Mucosa of descending colon (tissue), 3 donors: ENCODE measurements at regions not wholly inside any gene's neighbourhood (a gene's known extent, or its start where the extent isn't known, plus 50 kb on each side); places are given as distances from the start of the nearest gene placed in this dataset.

ENCODE experiments used
- ATAC-seq: fragments of 200-7000 bp; cut with Tn5 transposase; one replicate; pipeline ENCODE4 v1.9.1; 2020; ENCODE audit warnings: mild to moderate bottlenecking, moderate library complexity
- DNase-seq, 3 donors: peaks; one replicate each; pipeline ENCODE4 v3.0.0-alpha.2; 2020
- H3K36me3 ChIP-seq: fragments of 200-600 bp; one replicate; pipeline ENCODE4 v1.8.0; 2021; ENCODE audit warnings: low read depth, mild to moderate bottlenecking
- H3K4me1 ChIP-seq: fragments of 200-600 bp; one replicate; pipeline ENCODE4 v1.8.0; 2021; ENCODE audit warnings: low read depth, mild to moderate bottlenecking
- H3K4me3 ChIP-seq: fragments of 200-600 bp; one replicate; pipeline ENCODE4 v1.8.0; 2021; ENCODE audit warnings: mild to moderate bottlenecking
- H3K9me3 ChIP-seq: fragments of 200-600 bp; one replicate; pipeline ENCODE4 v1.8.0; 2021; ENCODE audit warnings: mild to moderate bottlenecking
- intact Hi-C, 2 donors: fragments of 100-400 bp; cut with DNase I in 1 of 2; cut with micrococcal nuclease in 1 of 2; formaldehyde crosslinking; loops; one replicate each; pipeline versions ENCODE4 v1.11.0 to v1.11.1; 2022; cut with DNase I, micrococcal nuclease
- TF ChIP-seq, protein P1 (sequence below): fragments of 200-600 bp; IDR thresholded peaks from one replicate; pipeline ENCODE4 v1.8.0; 2022; ENCODE audit warnings: antibody characterized with exemption, mild to moderate bottlenecking
- donor health status: DM: no; HTN: no; CAD: no; lungs with moderate emphysema.
- donor health status: DM: no; HTN: no; CAD: no.
- donor health status: DM: no; HTN: yes; CAD: no.

DNA sequence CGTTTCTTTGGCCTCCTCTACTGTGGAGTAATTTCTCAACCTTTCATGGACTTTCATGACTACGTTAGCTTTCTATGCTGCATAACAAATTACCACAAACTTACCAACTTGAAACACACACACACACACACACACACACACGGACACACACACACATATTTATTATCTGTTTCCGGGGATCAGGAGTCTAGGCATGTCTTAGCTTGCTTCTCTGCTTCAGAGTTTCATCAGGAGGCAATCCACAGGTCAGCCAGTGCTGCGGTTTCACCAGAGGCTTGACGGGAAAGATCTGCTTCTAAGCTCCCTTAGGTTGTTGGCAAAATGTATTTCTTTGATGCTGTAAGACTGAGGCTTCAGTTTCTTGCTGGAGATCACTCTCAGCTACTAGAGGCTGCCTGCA is 59.0 kb upstream of the C9orf72 start:
- Histone ChIP-seq H3K4me1 (no peaks in the 10 kb centered on the region), H3K9me3 (no peaks in the 10 kb centered on the region), H3K36me3 (no peaks in the 10 kb centered on the region), H3K4me3 (no peak overlapping the region)
- intact Hi-C loops = no loop called here
- no peak for DNase-seq
- TF ChIP-seq, protein P1, sequence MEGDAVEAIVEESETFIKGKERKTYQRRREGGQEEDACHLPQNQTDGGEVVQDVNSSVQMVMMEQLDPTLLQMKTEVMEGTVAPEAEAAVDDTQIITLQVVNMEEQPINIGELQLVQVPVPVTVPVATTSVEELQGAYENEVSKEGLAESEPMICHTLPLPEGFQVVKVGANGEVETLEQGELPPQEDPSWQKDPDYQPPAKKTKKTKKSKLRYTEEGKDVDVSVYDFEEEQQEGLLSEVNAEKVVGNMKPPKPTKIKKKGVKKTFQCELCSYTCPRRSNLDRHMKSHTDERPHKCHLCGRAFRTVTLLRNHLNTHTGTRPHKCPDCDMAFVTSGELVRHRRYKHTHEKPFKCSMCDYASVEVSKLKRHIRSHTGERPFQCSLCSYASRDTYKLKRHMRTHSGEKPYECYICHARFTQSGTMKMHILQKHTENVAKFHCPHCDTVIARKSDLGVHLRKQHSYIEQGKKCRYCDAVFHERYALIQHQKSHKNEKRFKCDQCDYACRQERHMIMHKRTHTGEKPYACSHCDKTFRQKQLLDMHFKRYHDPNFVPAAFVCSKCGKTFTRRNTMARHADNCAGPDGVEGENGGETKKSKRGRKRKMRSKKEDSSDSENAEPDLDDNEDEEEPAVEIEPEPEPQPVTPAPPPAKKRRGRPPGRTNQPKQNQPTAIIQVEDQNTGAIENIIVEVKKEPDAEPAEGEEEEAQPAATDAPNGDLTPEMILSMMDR = no peak
- ATAC-seq = no peak

DNA sequence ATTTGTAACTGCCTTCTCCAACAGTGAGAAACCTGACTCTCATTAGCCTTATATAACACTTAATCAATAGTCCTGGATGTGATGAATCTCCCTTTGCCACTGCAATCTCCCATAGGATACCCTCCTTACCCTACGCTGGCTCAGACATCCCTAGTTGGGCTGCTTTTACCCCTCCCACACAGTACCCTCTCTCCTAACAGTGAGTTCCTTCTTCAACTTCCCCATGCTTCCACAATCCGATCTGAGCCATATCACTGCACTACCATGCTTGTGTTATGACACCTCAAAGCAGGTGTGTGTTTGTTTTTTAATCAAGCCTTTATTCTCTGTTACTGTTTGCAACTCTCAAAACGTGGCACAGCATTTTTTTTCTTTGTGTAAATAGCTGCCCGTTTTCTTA is 60.5 kb upstream of the C9orf72 start:
- intact Hi-C loops = no loop called here
- no peak overlapping the region for H3K4me3 ChIP-seq
- H3K4me1 ChIP-seq = no peaks in the 10 kb centered on the region
- ATAC-seq (no peak), DNase-seq (no peak)
- TF ChIP-seq, protein P1 = no peak
- no peaks in the 10 kb centered on the region for H3K36me3 ChIP-seq
- no peaks in the 10 kb centered on the region for H3K9me3 ChIP-seq

DNA sequence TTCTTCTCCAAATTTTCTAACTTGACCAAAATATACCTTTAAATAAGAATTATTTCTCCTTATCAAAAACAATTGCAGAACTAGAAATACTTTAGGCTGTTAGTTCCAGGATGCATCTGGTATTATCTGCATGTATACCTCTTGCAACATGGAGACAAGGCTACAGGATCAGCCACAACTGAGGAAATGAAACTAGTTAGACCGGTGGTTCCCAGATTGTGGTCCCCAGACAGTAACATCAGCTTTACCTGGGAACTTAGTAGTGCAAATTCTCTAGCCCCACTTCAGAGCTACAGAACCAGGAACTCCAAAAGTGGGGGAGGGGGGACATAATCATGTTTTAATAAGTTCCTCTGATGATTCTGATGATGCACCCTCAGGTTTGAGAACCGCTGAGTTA is 61.6 kb upstream of the C9orf72 start:
- Histone ChIP-seq H3K36me3 (no peaks in the 10 kb centered on the region), H3K4me1 (no peaks in the 10 kb centered on the region), H3K4me3 (no peak overlapping the region), H3K9me3 (no peaks in the 10 kb centered on the region)
- DNase-seq (peak in 1 of 3 donors; percentile 7), ATAC-seq (no peak)
- TF ChIP-seq, protein P1 = no peak
- intact Hi-C loops = no loop called here

GRCh38 chr9:27638716-27639115 is 65.4 kb upstream of the C9orf72 start:
- H3K4me1 ChIP-seq = no peaks in the 10 kb centered on the region
- TF ChIP-seq, protein P1 = no peak
- H3K4me3 ChIP-seq = no peak overlapping the region
- ATAC-seq (no peak), DNase-seq (no peak)
- H3K36me3 ChIP-seq = no peaks in the 10 kb centered on the region
- intact Hi-C loops = no loop called here
- no peaks in the 10 kb centered on the region for H3K9me3 ChIP-seq

DNA sequence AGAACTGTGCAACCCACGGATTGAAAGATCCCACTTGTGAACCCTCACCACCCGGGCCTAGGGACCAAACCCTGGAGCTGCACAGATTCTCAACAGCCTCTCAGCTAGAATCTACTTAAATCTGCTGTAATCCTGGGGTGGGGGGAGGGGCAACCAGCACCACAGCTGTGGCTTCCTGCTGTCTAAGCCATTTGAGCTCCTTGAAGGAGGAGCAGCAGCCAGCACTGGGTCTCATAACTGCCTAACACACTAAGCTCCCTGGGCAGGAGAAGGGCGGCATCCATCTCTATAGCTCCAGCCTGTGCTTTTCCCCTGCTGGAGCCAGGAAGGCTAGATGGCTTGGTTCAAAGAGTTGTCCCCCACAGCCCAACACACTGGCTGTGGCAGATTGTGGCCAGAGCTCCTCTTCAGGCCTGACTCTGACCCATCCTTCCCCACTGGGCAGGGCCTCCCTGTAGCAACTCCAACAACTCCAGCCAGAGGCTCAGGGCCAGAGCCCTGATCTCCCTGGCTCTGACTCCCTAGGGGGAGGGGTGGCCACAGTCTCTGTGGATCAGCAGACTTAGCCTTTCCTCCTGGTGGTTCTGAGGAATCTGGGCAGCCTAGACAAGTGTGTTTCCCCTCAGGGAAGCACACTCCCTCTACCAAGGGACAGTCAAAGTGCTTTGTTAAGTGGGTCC is 72.0 kb upstream of the C9orf72 start:
- Histone ChIP-seq H3K4me1 (peaks cover 2% of the 10 kb centered on the region), H3K36me3 (no peaks in the 10 kb centered on the region), H3K4me3 (no peak overlapping the region), H3K9me3 (no peaks in the 10 kb centered on the region)
- DNase-seq (peak in 2 of 3 donors; percentile 22 to 35), ATAC-seq (peak; percentile 29)
- TF ChIP-seq, protein P1 = no peak
- intact Hi-C loops = no loop called here

DNA sequence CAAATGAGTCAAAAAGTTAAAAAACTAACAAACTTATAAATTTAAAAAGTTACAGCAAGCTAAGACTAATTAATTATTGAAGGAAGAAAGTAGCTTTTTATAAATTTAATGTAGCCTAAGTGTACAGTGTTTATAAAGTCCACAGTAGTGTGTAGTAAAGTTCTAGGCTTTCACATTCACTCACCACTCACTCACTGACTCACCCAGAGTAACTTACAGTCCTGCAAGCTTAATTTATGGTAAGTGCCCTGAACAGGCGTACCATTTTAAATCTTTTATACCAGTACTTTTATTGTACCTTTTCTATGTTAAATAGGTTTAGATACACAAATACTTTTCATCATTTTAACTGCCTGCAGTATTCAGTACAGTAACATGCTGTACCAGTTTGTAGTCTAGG is 80.0 kb upstream of the C9orf72 start:
- peaks cover 7% of the 10 kb centered on the region for H3K4me1 ChIP-seq
- H3K9me3 ChIP-seq = no peaks in the 10 kb centered on the region
- TF ChIP-seq, protein P1 = no peak
- no peaks in the 10 kb centered on the region for H3K36me3 ChIP-seq
- DNase-seq (no peak), ATAC-seq (peak; percentile 78)
- H3K4me3 ChIP-seq = no peak overlapping the region
- intact Hi-C loops = no loop called here
